GM21723 (cell line): ENCODE measurements at regions not wholly inside any gene's neighbourhood (a gene's known extent, or its start where the extent isn't known, plus 50 kb on each side); places are given as distances from the start of the nearest gene placed in this dataset.
"Not testable (repeated sequence)": the region's sequence is repeated elsewhere in the genome, so short reads cannot be mapped to it uniquely, and the experiment has no call there.

Experiments
- ATAC-seq: cut with Tn5 transposase; IDR thresholded peaks from one replicate; pipeline ENCODE4 v1.9.1; 2021; ENCODE audit warnings: mild to moderate bottlenecking, moderate library complexity; ENCODE audit not compliant: unreplicated experiment

GRCh38 chr15:32536507-32537172 lies 56.6 kb upstream of the GOLGA8N start:
- ATAC-seq = peak; percentile 84

GRCh38 chr15:32536057-32536493 lies 57.2 kb upstream of the GOLGA8N start:
- peak; percentile 32 for ATAC-seq

- peak; percentile 45 for ATAC-seq
Observed at GRCh38 chr15:32535150-32535898, 57.9 kb upstream of the GOLGA8N start.

- not testable (repeated sequence) for ATAC-seq
Observed at GRCh38 chr15:32522900-32523299, 67.5 kb upstream of the GOLGA8O start.

GRCh38 chr15:32522421-32522820 lies 67.0 kb upstream of the GOLGA8O start:
- ATAC-seq = not testable (repeated sequence)

GRCh38 chr15:32518976-32519375 lies 63.5 kb upstream of the GOLGA8O start:
- ATAC-seq = not testable (repeated sequence)

GRCh38 chr15:32518013-32518412 lies 62.6 kb upstream of the GOLGA8O start:
- ATAC-seq = not testable (repeated sequence)

- ATAC-seq = not testable (repeated sequence)
Observed at GRCh38 chr15:32516954-32517353, 61.5 kb upstream of the GOLGA8O start.

GRCh38 chr15:32513378-32513777 lies 57.9 kb upstream of the GOLGA8O start:
- ATAC-seq = not testable (repeated sequence)

GRCh38 chr15:32510027-32510426 lies 54.6 kb upstream of the GOLGA8O start:
- not testable (repeated sequence) for ATAC-seq

GRCh38 chr15:32508081-32508480 lies 52.6 kb upstream of the GOLGA8O start:
- not testable (repeated sequence) for ATAC-seq

GRCh38 chr15:32506787-32507186 lies 51.4 kb upstream of the GOLGA8O start:
- ATAC-seq = not testable (repeated sequence)

GRCh38 chr15:32505633-32506032 lies 50.2 kb upstream of the GOLGA8O start:
- ATAC-seq = not testable (repeated sequence)
